K562 (cell line): ENCODE measurements at regions not wholly inside any gene's neighbourhood (a gene's known extent, or its start where the extent isn't known, plus 50 kb on each side); places are given as distances from the start of the nearest gene placed in this dataset.

Experiments used
- ATAC-seq: fragments of 200-7000 bp; cut with Tn5 transposase; 3 replicates; pipeline ENCODE4 v1.9.1; 2020; ENCODE audit warnings: moderate library complexity
- BruUV-seq: library from RNA; stranded (reverse); fragments of 400-500 nt; replicated peaks from 2 replicates; lab custom pipeline; 2021; lab: Mats Ljungman, UMichigan
- CTCF ChIA-PET: fragments of 300-600 bp; formaldehyde crosslinking; extraction: SDS; loops from one replicate; lab custom pipeline; 2021; ENCODE audit warnings: low intra/inter-chr PET ratio; lab: Yijun Ruan, JAX
- POLR2A ChIA-PET: fragments of 300-600, 350-650 bp; sonication (Branson Sonifier 250); formaldehyde crosslinking; extraction: SDS; loops from one replicate; lab custom pipeline; 2021; ENCODE audit warnings: antibody characterized with exemption, inconsistent platforms; lab: Yijun Ruan, JAX
- DNase-seq, 4 experiments: peaks; one replicate each; pipeline versions ENCODE4 v3.0.0 to v3.0.0-alpha.2; 2011 to 2018; ENCODE audit warnings: low spot score in 3 of 4, mixed read lengths in 3 of 4; ENCODE audit errors: extremely low read depth in 1 of 4
- FAIRE-seq: peaks from 2 replicates; lab custom pipeline; 2011; peaks lifted over from hg19 to GRCh38; lab: Jason Lieb, UNC
- H2AFZ ChIP-seq: 2 replicates; pipeline ENCODE4 v1.6.0; 2011; ENCODE audit warnings: low read depth, low read length, control low read depth, inconsistent platforms
- H3K27ac ChIP-seq: fragments of 200-600 bp; 3 replicates; pipeline ENCODE4 v1.8.0; 2011; ENCODE audit warnings: low read depth, mild to moderate bottlenecking, control low read depth, inconsistent platforms, low read length, moderate library complexity, mixed read lengths; ENCODE audit errors: extremely low read depth
- H3K27me3 ChIP-seq, 2 experiments: fragments of 300-600 bp in 1 of 2; 2 replicates in 1 of 2; 3 replicates in 1 of 2; pipeline versions ENCODE4 v1.6.0 to v1.8.0; 2011; ENCODE audit warnings: inconsistent platforms in 2 of 2, low read length in 2 of 2, mild to moderate bottlenecking in 1 of 2, mixed read lengths in 1 of 2, moderate library complexity in 1 of 2; ENCODE audit not compliant: control insufficient read depth in 2 of 2, insufficient read depth in 2 of 2
- H3K36me3 ChIP-seq: fragments of 300-600 bp; 3 replicates; pipeline ENCODE4 v1.8.0; 2011; ENCODE audit warnings: mild to moderate bottlenecking, low read length, inconsistent platforms; ENCODE audit not compliant: control insufficient read depth, insufficient read depth
- H3K4me1 ChIP-seq, 2 experiments: fragments of 200-600 bp in 1 of 2; replicated peaks in 1 of 2; 2 replicates in 1 of 2; 3 replicates in 1 of 2; pipeline versions ENCODE4 v1.5.1 to v1.8.0; 2011; ENCODE audit warnings: inconsistent platforms in 2 of 2, low read length in 2 of 2, mild to moderate bottlenecking in 1 of 2, mixed read lengths in 1 of 2, moderate library complexity in 1 of 2; ENCODE audit not compliant: control insufficient read depth in 2 of 2, insufficient read depth in 2 of 2
- H3K4me2 ChIP-seq: 2 replicates; pipeline ENCODE4 v1.6.1; 2011; ENCODE audit warnings: low read length, control low read depth, inconsistent platforms, mixed read lengths; ENCODE audit not compliant: insufficient read depth
- H3K4me3 ChIP-seq: fragments of 200-600 bp; sonication (generic), shearing (Covaris generic); 2 replicates; pipeline ENCODE4 v1.5.1; 2016; ENCODE audit warnings: control low read depth, inconsistent platforms
- H3K79me2 ChIP-seq: fragments of 200-600 bp; 3 replicates; pipeline ENCODE4 v1.8.0; 2011; ENCODE audit warnings: low read length, inconsistent platforms; ENCODE audit not compliant: control insufficient read depth, insufficient read depth
- H3K9ac ChIP-seq, 2 experiments: 2 replicates each; pipeline versions ENCODE4 v1.6.0 to v1.6.1; 2011; ENCODE audit warnings: low read depth in 2 of 2, low read length in 2 of 2, control low read depth in 1 of 2, inconsistent platforms in 1 of 2, mild to moderate bottlenecking in 1 of 2, mixed read lengths in 1 of 2; ENCODE audit not compliant: insufficient read depth in 1 of 2
- H3K9me1 ChIP-seq: one replicate; pipeline ENCODE4 v1.6.0; 2011; ENCODE audit warnings: inconsistent platforms, mild to moderate bottlenecking, low read length, moderate library complexity; ENCODE audit not compliant: control insufficient read depth, insufficient read depth
- H3K9me3 ChIP-seq: replicated peaks from 2 replicates; pipeline ENCODE4 v1.5.1; 2011; ENCODE audit warnings: low read depth, low read length, inconsistent platforms; ENCODE audit not compliant: control insufficient read depth, insufficient read depth
- H4K20me1 ChIP-seq: replicated peaks from 2 replicates; pipeline ENCODE4 v1.6.1; 2011; ENCODE audit warnings: low read length, inconsistent platforms, mixed read lengths; ENCODE audit not compliant: control insufficient read depth, insufficient read depth
- BRCA1 ChIP-seq, 2 experiments: fragments of 450-650 bp in 1 of 2; sonication (generic) in 1 of 2; formaldehyde crosslinking in 1 of 2; IDR thresholded peaks; 2 replicates each; pipeline versions ENCODE4 v1.5.0 to v1.6.1; 2017 to 2020; ENCODE audit warnings: mild to moderate bottlenecking in 1 of 2, missing genetic modification reagents in 1 of 2
- CCNT2 ChIP-seq: IDR thresholded peaks from 2 replicates; pipeline ENCODE4 v1.6.1; 2011; ENCODE audit warnings: borderline replicate concordance, low read depth, mild to moderate bottlenecking, moderate library complexity, mixed read lengths, low read length; ENCODE audit not compliant: insufficient read length; ENCODE audit errors: extremely low read depth
- HLTF ChIP-seq: fragments of 450-650 bp; IDR thresholded peaks from 2 replicates; pipeline ENCODE4 v1.6.1; 2016
- NEUROD1 ChIP-seq: fragments of 150-350 bp; IDR thresholded peaks from 2 replicates; pipeline ENCODE4 v1.6.1; 2014; ENCODE audit warnings: borderline replicate concordance, low read length, low read depth; ENCODE audit not compliant: partially characterized antibody
- RB1 ChIP-seq: fragments of 450-650 bp; IDR thresholded peaks from 2 replicates; pipeline ENCODE4 v1.6.1; 2017; ENCODE audit warnings: low read depth, mild to moderate bottlenecking
- STAT5B ChIP-seq: fragments of 250-450 bp; sonication (Bioruptor Pico); IDR thresholded peaks from 2 replicates; pipeline ENCODE4 v1.8.0; 2021; ENCODE audit warnings: mild to moderate bottlenecking, inconsistent platforms
- WGBS: fragments of 100-300 bp; shearing (Covaris generic); methylation state at CpG from one replicate; pipeline ENCODE4 v1.1.6; 2016; ENCODE audit warnings: low coverage, mixed read lengths; ENCODE audit not compliant: insufficient coverage; ENCODE audit errors: missing lambda C conversion rate; 5-methylcytosine and 5-hydroxymethylcytosine counted together
- in situ Hi-C: fragments of 300-500 bp; cut with MboI; formaldehyde crosslinking; loops from 4 replicates; pipeline ENCODE4 v1.15.0; 2018; ENCODE audit warnings: inconsistent platforms, mixed read lengths
- intact Hi-C: fragments of 100-400 bp; cut with micrococcal nuclease; formaldehyde crosslinking; loops from 2 replicates; pipeline ENCODE4 v1.14.2; 2022
- TF ChIP-seq, protein P1 (sequence below), 2 experiments: fragments of 450-650 bp; IDR thresholded peaks; 2 replicates each; pipeline ENCODE4 v1.6.1; 2016; ENCODE audit warnings: mild to moderate bottlenecking in 2 of 2, borderline replicate concordance in 1 of 2, low read depth in 1 of 2, moderate library complexity in 1 of 2
- TF ChIP-seq, protein P2 (sequence below): sonication (generic); formaldehyde crosslinking; IDR thresholded peaks from 2 replicates; pipeline ENCODE4 v1.8.0; 2022; ENCODE audit warnings: mild to moderate bottlenecking, missing genetic modification reagents

DNA sequence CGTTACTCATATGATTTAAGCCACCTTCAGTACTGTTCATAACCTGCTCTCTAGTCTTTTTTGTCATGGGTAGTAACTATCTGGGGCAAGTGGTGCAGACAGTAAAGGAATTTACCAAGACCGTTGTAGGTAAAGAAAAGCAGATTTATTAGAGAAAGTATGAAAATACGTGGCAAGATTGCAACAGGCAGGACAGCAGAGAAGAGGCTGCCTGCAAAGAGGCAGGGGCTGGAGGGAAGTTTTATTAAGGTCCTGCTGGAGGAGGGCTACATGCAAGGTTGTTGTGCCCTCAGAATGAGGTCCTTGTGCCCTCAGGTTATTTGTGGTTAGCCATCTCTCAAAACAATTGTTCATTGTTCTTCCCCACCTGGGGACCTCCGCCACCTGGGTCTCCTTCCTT lies 444.3 kb downstream of the BCKDHB start:
- Histone ChIP-seq H3K9me1 (no peaks in the 10 kb centered on the region), H3K4me1 (no peaks in the 10 kb centered on the region), H3K36me3 (no peaks in the 10 kb centered on the region), H3K9ac (no peak overlapping the region), H3K79me2 (no peaks in the 10 kb centered on the region), H3K4me3 (no peak overlapping the region), H3K27me3 (no peaks in the 10 kb centered on the region), H3K4me2 (no peak overlapping the region), H4K20me1 (no peaks in the 10 kb centered on the region), H3K9me3 (no peaks in the 10 kb centered on the region), H2AFZ (no peak overlapping the region), H3K27ac (no peak overlapping the region)
- no peak for DNase-seq
- 1% methylated on average over 4 of the region's 4 CpGs for WGBS
- no peak for ATAC-seq
- no peak for FAIRE-seq
- intact Hi-C loops = no loop called here
- POLR2A ChIA-PET = no interaction called here
- no peak for TF ChIP-seq HLTF
- TF ChIP-seq BRCA1 (IDR thresholded peaks at IDR 0.05) = no peak
- no peak for TF ChIP-seq BRCA1 (CRISPR knock-in tag; IDR thresholded peaks at IDR 0.05)
- in situ Hi-C loops = no loop called here
- CTCF ChIA-PET = no interaction called here
- BruUV-seq = no TSS peak

DNA sequence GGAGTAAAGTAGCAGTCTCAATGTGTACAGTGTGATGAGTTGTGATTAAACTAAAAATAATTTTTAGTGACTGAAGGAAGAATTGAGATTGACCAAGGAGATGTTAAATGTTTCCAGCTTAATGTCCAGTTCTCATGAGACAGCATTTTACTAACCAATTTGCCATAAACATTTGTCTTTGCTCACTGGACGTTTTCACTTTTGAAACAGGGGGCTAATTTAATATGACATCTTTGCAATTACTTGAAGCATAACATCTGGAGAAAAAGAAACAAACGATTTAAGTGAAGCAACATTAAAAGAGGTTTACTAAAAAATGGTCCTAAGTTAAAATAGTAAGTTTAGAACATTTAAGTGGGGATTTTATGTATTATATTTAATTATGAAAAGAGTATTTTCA lies 443.8 kb downstream of the BCKDHB start:
- Histone ChIP-seq H3K79me2 (no peaks in the 10 kb centered on the region), H3K27ac (no peak overlapping the region), H3K9ac (no peak overlapping the region), H3K4me1 (no peaks in the 10 kb centered on the region), H3K36me3 (no peaks in the 10 kb centered on the region), H3K4me3 (no peak overlapping the region), H3K9me3 (no peaks in the 10 kb centered on the region), H3K4me2 (no peak overlapping the region), H4K20me1 (no peaks in the 10 kb centered on the region), H2AFZ (no peak overlapping the region), H3K27me3 (no peaks in the 10 kb centered on the region), H3K9me1 (no peaks in the 10 kb centered on the region)
- FAIRE-seq = no peak
- DNase-seq = no peak
- intact Hi-C loops = no loop called here
- ChIA-PET CTCF (no interaction called here), POLR2A (no interaction called here)
- in situ Hi-C loops = no loop called here
- 0% methylated on average over 2 of the region's 2 CpGs for WGBS
- no TSS peak for BruUV-seq
- ATAC-seq = no peak
- TF ChIP-seq, protein P1, sequence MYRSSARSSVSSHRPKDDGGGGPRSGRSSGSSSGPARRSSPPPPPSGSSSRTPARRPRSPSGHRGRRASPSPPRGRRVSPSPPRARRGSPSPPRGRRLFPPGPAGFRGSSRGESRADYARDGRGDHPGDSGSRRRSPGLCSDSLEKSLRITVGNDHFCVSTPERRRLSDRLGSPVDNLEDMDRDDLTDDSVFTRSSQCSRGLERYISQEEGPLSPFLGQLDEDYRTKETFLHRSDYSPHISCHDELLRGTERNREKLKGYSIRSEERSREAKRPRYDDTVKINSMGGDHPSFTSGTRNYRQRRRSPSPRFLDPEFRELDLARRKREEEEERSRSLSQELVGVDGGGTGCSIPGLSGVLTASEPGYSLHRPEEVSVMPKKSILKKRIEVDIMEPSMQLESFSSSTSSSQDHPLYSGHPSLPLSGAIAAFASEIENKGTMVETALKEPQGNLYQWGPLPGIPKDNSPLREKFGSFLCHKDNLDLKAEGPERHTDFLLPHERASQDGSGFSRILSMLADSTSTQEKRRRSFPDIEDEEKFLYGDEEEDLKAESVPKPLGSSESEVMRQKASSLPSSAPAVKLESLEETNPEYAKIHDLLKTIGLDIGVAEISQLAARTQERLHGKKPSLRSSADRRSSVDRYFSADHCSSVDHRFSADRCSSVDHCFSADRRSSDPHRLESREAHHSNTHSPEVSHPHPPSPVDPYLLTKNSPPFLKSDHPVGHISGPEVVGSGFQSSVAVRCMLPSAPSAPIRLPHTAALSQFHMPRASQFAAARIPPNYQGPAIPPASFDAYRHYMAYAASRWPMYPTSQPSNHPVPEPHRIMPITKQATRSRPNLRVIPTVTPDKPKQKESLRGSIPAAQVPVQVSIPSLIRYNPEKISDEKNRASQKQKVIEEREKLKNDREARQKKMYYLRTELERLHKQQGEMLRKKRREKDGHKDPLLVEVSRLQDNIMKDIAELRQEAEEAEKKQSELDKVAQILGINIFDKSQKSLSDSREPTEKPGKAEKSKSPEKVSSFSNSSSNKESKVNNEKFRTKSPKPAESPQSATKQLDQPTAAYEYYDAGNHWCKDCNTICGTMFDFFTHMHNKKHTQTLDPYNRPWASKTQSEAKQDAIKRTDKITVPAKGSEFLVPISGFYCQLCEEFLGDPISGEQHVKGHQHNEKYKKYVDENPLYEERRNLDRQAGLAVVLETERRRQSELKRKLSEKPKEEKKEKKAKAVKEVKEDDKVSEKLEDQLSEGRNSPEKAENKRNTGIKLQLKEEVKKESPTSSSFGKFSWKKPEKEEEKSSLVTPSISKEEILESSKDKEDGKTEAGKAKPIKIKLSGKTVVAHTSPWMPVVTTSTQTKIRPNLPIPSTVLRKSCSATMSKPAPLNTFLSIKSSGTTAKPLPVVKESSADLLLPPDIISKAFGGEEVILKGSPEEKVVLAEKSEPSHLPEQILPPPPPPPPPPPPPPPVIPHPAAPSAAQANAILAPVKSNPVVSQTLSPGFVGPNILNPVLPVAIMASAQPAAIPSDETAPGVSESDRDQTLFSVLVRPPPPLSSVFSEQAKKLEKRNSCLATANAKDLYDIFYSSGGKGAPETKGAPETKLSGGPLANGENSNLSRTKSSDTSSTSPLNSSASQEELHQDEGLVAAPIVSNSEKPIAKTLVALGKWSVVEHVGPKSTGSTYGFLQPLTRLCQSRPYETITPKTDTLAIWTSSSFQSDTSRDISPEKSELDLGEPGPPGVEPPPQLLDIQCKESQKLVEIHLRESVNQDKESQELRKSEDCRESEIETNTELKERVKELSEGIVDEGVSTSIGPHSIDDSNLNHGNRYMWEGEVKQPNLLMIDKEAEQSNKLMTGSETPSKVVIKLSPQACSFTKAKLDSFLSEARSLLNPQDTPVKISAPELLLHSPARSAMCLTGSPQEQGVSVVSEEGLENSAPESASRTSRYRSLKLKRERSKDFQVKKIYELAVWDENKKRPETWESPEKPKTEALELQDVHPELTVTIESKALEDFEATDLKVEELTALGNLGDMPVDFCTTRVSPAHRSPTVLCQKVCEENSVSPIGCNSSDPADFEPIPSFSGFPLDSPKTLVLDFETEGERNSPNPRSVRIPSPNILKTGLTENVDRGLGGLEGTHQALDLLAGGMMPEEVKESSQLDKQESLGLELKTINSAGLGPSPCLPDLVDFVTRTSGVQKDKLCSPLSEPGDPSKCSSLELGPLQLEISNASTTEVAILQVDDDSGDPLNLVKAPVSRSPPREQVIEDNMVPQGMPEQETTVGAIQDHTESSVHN (IDR thresholded peaks at IDR 0.05; ENCODE audit: borderline replicate concordance in 1 of 2, low read depth in 1 of 2) = no peak
- TF ChIP-seq RB1 (no peak), STAT5B (no peak), NEUROD1 (no peak), CCNT2 (no peak)
- TF ChIP-seq, protein P2, sequence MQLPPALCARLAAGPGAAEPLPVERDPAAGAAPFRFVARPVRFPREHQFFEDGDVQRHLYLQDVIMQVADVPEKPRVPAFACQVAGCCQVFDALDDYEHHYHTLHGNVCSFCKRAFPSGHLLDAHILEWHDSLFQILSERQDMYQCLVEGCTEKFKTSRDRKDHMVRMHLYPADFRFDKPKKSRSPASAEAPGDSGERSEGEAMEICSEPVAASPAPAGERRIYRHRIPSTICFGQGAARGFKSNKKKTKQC (CRISPR knock-in tag) = no peak
